Upper lobe of left lung (tissue), 4 donors: ENCODE measurements at regions not wholly inside any gene's neighbourhood (a gene's known extent, or its start where the extent isn't known, plus 50 kb on each side); places are given as distances from the start of the nearest gene placed in this dataset.
"Not testable (repeated sequence)": the region's sequence is repeated elsewhere in the genome, so short reads cannot be mapped to it uniquely, and the experiment has no call there.

Source experiments
- POLR2A ChIP-seq, 4 donors: fragments of 450-650 bp; IDR thresholded peaks; one replicate each; pipeline ENCODE4 v1.5.1; 2016 to 2017; ENCODE audit warnings: antibody characterized with exemption in 4 of 4, mild to moderate bottlenecking in 2 of 4
- POLR2AphosphoS5 ChIP-seq, 2 donors: sonication (generic); formaldehyde crosslinking; IDR thresholded peaks; one replicate each; pipeline ENCODE4 v1.5.1; 2017; ENCODE audit warnings: antibody characterized with exemption in 2 of 2
- TF ChIP-seq, protein P1 (sequence below), 6 experiments: fragments of 450-650 bp in 4 of 6; fragments of 200-600 bp in 2 of 6; sonication (generic) in 2 of 6; IDR thresholded peaks; one replicate each; pipeline ENCODE4 v1.5.1; 2016 to 2019; ENCODE audit warnings: antibody characterized with exemption in 6 of 6

DNA sequence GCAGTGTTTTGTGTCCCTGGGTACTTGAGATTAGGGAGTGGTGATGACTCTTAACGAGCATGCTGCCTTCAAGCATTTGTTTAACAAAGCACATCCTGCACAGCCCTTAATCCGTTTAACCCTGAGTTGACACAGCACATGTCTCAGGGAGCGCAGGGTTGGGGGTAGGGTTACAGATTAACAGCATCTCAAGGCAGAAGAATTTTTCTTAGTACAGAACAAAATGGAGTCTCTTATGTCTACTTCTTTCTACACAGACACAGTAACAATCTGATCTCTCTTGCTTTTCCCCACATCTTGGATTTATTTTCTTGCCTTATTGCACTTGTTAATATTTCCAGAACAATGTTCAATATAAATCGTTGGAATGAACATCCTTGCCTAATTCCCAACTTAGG lies 187.9 kb upstream of the F9 start:
- TF ChIP-seq, protein P1, sequence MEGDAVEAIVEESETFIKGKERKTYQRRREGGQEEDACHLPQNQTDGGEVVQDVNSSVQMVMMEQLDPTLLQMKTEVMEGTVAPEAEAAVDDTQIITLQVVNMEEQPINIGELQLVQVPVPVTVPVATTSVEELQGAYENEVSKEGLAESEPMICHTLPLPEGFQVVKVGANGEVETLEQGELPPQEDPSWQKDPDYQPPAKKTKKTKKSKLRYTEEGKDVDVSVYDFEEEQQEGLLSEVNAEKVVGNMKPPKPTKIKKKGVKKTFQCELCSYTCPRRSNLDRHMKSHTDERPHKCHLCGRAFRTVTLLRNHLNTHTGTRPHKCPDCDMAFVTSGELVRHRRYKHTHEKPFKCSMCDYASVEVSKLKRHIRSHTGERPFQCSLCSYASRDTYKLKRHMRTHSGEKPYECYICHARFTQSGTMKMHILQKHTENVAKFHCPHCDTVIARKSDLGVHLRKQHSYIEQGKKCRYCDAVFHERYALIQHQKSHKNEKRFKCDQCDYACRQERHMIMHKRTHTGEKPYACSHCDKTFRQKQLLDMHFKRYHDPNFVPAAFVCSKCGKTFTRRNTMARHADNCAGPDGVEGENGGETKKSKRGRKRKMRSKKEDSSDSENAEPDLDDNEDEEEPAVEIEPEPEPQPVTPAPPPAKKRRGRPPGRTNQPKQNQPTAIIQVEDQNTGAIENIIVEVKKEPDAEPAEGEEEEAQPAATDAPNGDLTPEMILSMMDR (IDR thresholded peaks at IDR 0.05), result not testable (repeated sequence)
- not testable (repeated sequence) for TF ChIP-seq POLR2A, POLR2AphosphoS5 (IDR thresholded peaks at IDR 0.05)
